HepG2 (cell line): ENCODE measurements at regions not wholly inside any gene's neighbourhood (a gene's known extent, or its start where the extent isn't known, plus 50 kb on each side); places are given as distances from the start of the nearest gene placed in this dataset.
A peak's percentile ranks its signal among the peaks of the same experiment; 100 is the strongest.

Experiments
- CREM ChIP-seq, 2 experiments: sonication (generic) in 1 of 2; formaldehyde crosslinking in 1 of 2; IDR thresholded peaks; 2 replicates each; pipeline versions ENCODE4 v1.4.0 to v1.6.1; 2016 to 2020; ENCODE audit warnings: antibody characterized with exemption in 1 of 2, mild to moderate bottlenecking in 1 of 2, missing genetic modification reagents in 1 of 2
- GATAD2A ChIP-seq: IDR thresholded peaks from 2 replicates; pipeline ENCODE4 v1.6.1; 2016
- GLI4 ChIP-seq: sonication (generic); formaldehyde crosslinking; IDR thresholded peaks from 2 replicates; pipeline ENCODE4 v1.5.1; 2020; ENCODE audit warnings: missing genetic modification reagents, mild to moderate bottlenecking, moderate library complexity, borderline replicate concordance
- HBP1 ChIP-seq: IDR thresholded peaks from 2 replicates; pipeline ENCODE4 v1.6.1; 2016; ENCODE audit warnings: low read depth, control low read depth
- KDM4B ChIP-seq: sonication (generic); formaldehyde crosslinking; IDR thresholded peaks from 2 replicates; pipeline ENCODE4 v1.4.0; 2020; ENCODE audit warnings: missing genetic modification reagents
- MED8 ChIP-seq: sonication (generic); formaldehyde crosslinking; IDR thresholded peaks from 2 replicates; pipeline ENCODE4 v1.8.1; 2023; ENCODE audit warnings: mild to moderate bottlenecking, missing genetic modification reagents; ENCODE audit not compliant: insufficient replicate concordance
- MXD4 ChIP-seq: IDR thresholded peaks from 2 replicates; pipeline ENCODE4 v1.6.1; 2016; ENCODE audit warnings: mild to moderate bottlenecking, missing biosample characterization, missing genetic modification reagents
- NFKB2 ChIP-seq: sonication (generic); formaldehyde crosslinking; IDR thresholded peaks from 2 replicates; pipeline ENCODE4 v1.4.0; 2020; ENCODE audit warnings: missing genetic modification reagents, borderline replicate concordance
- PAF1 ChIP-seq: IDR thresholded peaks from 2 replicates; pipeline ENCODE4 v1.6.1; 2016; ENCODE audit warnings: missing genetic modification reagents, missing compliant biosample characterization
- RAD51 ChIP-seq: fragments of 450-650 bp; IDR thresholded peaks from 2 replicates; pipeline ENCODE4 v1.6.1; 2016; ENCODE audit warnings: borderline replicate concordance
- SIN3B ChIP-seq: fragments of 150-350 bp; IDR thresholded peaks from 2 replicates; pipeline ENCODE4 v1.6.1; 2014; ENCODE audit warnings: low read length
- SMYD3 ChIP-seq: sonication (generic); formaldehyde crosslinking; IDR thresholded peaks from 2 replicates; pipeline ENCODE4 v1.8.1; 2023; ENCODE audit warnings: mild to moderate bottlenecking, missing genetic modification reagents
- TBX2 ChIP-seq: sonication (generic); formaldehyde crosslinking; IDR thresholded peaks from 2 replicates; pipeline ENCODE4 v1.5.0; 2020; ENCODE audit warnings: missing genetic modification reagents, mild to moderate bottlenecking, borderline replicate concordance
- TMF1 ChIP-seq: sonication (generic); formaldehyde crosslinking; IDR thresholded peaks from 2 replicates; pipeline ENCODE4 v1.8.1; 2022; ENCODE audit warnings: low read depth, missing genetic modification reagents
- ZC3H4 ChIP-seq: sonication (generic); formaldehyde crosslinking; IDR thresholded peaks from 2 replicates; pipeline ENCODE4 v1.4.0; 2020; ENCODE audit warnings: missing genetic modification reagents, borderline replicate concordance
- ZEB1 ChIP-seq: IDR thresholded peaks from 2 replicates; pipeline ENCODE4 v1.6.1; 2012; ENCODE audit warnings: mild to moderate bottlenecking, low read depth, inconsistent platforms; ENCODE audit not compliant: insufficient replicate concordance
- ZFP82 ChIP-seq: sonication (generic); formaldehyde crosslinking; IDR thresholded peaks from 2 replicates; pipeline ENCODE4 v1.5.1; 2020; ENCODE audit warnings: mild to moderate bottlenecking, missing genetic modification reagents, borderline replicate concordance
- ZNF180 ChIP-seq: sonication (generic); formaldehyde crosslinking; IDR thresholded peaks from 2 replicates; pipeline ENCODE4 v1.4.0; 2020; ENCODE audit warnings: low read depth, missing genetic modification reagents, borderline replicate concordance
- ZNF230 ChIP-seq: sonication (generic); formaldehyde crosslinking; IDR thresholded peaks from 2 replicates; pipeline ENCODE4 v1.4.0; 2020; ENCODE audit warnings: mild to moderate bottlenecking, missing genetic modification reagents
- ZNF557 ChIP-seq: sonication (generic); formaldehyde crosslinking; IDR thresholded peaks from 2 replicates; pipeline ENCODE4 v1.4.0; 2020; ENCODE audit warnings: missing genetic modification reagents
- ZNF7 ChIP-seq: IDR thresholded peaks from 2 replicates; pipeline ENCODE4 v1.6.1; 2016; ENCODE audit warnings: missing biosample characterization, missing genetic modification reagents
- ZNF883 ChIP-seq: sonication (generic); formaldehyde crosslinking; IDR thresholded peaks from 2 replicates; pipeline ENCODE4 v1.5.1; 2020; ENCODE audit warnings: mild to moderate bottlenecking, missing genetic modification reagents; ENCODE audit errors: not compliant biosample characterization
- ZZZ3 ChIP-seq: sonication (generic); formaldehyde crosslinking; IDR thresholded peaks from 2 replicates; pipeline ENCODE4 v1.4.0; 2020; ENCODE audit warnings: missing genetic modification reagents, mild to moderate bottlenecking, borderline replicate concordance
- TF ChIP-seq, protein P1 (sequence below): sonication (generic); formaldehyde crosslinking; IDR thresholded peaks from 2 replicates; pipeline ENCODE4 v1.4.0; 2020; ENCODE audit warnings: mild to moderate bottlenecking, low read depth, missing genetic modification reagents
- TF ChIP-seq, protein P2 (sequence below): sonication (generic); formaldehyde crosslinking; IDR thresholded peaks from 2 replicates; pipeline ENCODE4 v1.9.0; 2021; ENCODE audit warnings: missing genetic modification reagents, borderline replicate concordance

- no peak for TF ChIP-seq ZNF7 (CRISPR knock-in tag)
- TF ChIP-seq ZEB1: peak; percentile 68
- 0 out of 2 replicates have a peak, but pooled peaks have one; percentile 27 for TF ChIP-seq SMYD3 (CRISPR knock-in tag)
- no peak for TF ChIP-seq SIN3B
- TF ChIP-seq MXD4: no peak
- TF ChIP-seq NFKB2 (CRISPR knock-in tag): no peak
- TF ChIP-seq TBX2 (CRISPR knock-in tag): peak; percentile 97
- no peak for TF ChIP-seq RAD51
- no peak for TF ChIP-seq ZNF180 (CRISPR knock-in tag)
- TF ChIP-seq CREM (IDR thresholded peaks at IDR 0.05): peak; percentile 96
- no peak for TF ChIP-seq CREM (CRISPR knock-in tag; IDR thresholded peaks at IDR 0.05)
- TF ChIP-seq GATAD2A (CRISPR knock-in tag): peak; percentile 99
- TF ChIP-seq ZC3H4: no peak
- no peak for TF ChIP-seq GLI4 (CRISPR knock-in tag)
- TF ChIP-seq KDM4B (CRISPR knock-in tag): 0 out of 2 replicates have a peak, but pooled peaks have one; percentile 58
- peak; percentile 83 for TF ChIP-seq MED8
- 0 out of 2 replicates have a peak, but pooled peaks have one; percentile 22 for TF ChIP-seq ZNF557 (CRISPR knock-in tag)
- no peak for TF ChIP-seq TMF1 (CRISPR knock-in tag)
- TF ChIP-seq ZNF883 (CRISPR knock-in tag): no peak
- peak; percentile 64; the same call in 1 of the 2 replicates for TF ChIP-seq ZNF230 (CRISPR knock-in tag)
- TF ChIP-seq, protein P1, sequence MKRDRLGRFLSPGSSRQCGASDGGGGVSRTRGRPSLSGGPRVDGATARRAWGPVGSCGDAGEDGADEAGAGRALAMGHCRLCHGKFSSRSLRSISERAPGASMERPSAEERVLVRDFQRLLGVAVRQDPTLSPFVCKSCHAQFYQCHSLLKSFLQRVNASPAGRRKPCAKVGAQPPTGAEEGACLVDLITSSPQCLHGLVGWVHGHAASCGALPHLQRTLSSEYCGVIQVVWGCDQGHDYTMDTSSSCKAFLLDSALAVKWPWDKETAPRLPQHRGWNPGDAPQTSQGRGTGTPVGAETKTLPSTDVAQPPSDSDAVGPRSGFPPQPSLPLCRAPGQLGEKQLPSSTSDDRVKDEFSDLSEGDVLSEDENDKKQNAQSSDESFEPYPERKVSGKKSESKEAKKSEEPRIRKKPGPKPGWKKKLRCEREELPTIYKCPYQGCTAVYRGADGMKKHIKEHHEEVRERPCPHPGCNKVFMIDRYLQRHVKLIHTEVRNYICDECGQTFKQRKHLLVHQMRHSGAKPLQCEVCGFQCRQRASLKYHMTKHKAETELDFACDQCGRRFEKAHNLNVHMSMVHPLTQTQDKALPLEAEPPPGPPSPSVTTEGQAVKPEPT (CRISPR knock-in tag): no peak
- TF ChIP-seq ZFP82 (CRISPR knock-in tag): no peak
- TF ChIP-seq HBP1 (CRISPR knock-in tag): 0 out of 2 replicates have a peak, but pooled peaks have one; percentile 48
- no peak for TF ChIP-seq PAF1 (CRISPR knock-in tag)
- no peak for TF ChIP-seq ZZZ3 (CRISPR knock-in tag)
- TF ChIP-seq, protein P2, sequence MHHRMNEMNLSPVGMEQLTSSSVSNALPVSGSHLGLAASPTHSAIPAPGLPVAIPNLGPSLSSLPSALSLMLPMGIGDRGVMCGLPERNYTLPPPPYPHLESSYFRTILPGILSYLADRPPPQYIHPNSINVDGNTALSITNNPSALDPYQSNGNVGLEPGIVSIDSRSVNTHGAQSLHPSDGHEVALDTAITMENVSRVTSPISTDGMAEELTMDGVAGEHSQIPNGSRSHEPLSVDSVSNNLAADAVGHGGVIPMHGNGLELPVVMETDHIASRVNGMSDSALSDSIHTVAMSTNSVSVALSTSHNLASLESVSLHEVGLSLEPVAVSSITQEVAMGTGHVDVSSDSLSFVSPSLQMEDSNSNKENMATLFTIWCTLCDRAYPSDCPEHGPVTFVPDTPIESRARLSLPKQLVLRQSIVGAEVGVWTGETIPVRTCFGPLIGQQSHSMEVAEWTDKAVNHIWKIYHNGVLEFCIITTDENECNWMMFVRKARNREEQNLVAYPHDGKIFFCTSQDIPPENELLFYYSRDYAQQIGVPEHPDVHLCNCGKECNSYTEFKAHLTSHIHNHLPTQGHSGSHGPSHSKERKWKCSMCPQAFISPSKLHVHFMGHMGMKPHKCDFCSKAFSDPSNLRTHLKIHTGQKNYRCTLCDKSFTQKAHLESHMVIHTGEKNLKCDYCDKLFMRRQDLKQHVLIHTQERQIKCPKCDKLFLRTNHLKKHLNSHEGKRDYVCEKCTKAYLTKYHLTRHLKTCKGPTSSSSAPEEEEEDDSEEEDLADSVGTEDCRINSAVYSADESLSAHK: no peak
These were observed 150.9 kb downstream of the RFC3 start (continued) for GRCh38 chr13:33968520-33969507.
